Caco-2 (cell line): ENCODE measurements at regions not wholly inside any gene's neighbourhood (a gene's known extent, or its start where the extent isn't known, plus 50 kb on each side); places are given as distances from the start of the nearest gene placed in this dataset.
"Not testable (repeated sequence)": the region's sequence is repeated elsewhere in the genome, so short reads cannot be mapped to it uniquely, and the experiment has no call there.

ENCODE experiments used
- BruUV-seq: library from RNA; stranded (reverse); fragments of 400-500 nt; replicated peaks from 2 replicates; lab custom pipeline; 2021; lab: Mats Ljungman, UMichigan
- CTCF ChIA-PET: fragments of 300-600 bp; sonication (Branson Sonifier 250); formaldehyde crosslinking; loops from one replicate; lab custom pipeline; 2022; ENCODE audit warnings: antibody characterized with exemption; lab: Charles Lee
- POLR2A ChIA-PET: fragments of 300-600 bp; sonication (Branson Sonifier 250); formaldehyde crosslinking; loops from one replicate; lab custom pipeline; 2022; ENCODE audit warnings: antibody characterized with exemption; lab: Charles Lee
- DNase-seq, 2 experiments: peaks; one replicate each; pipeline versions ENCODE4 v3.0.0 to v3.0.0-alpha.2; 2020 to 2022
- H3K27me3 ChIP-seq: replicated peaks from 2 replicates; pipeline ENCODE4 v1.6.0; 2011; ENCODE audit warnings: low read length; ENCODE audit not compliant: control insufficient read depth, insufficient read depth
- H3K36me3 ChIP-seq: 2 replicates; pipeline ENCODE4 v1.5.1; 2011; ENCODE audit warnings: low read length; ENCODE audit not compliant: control insufficient read depth, insufficient read depth
- H3K4me1 ChIP-seq: fragments of 250-450 bp; sonication (Bioruptor Pico); 2 replicates; pipeline ENCODE4 v1.5.1; 2020; ENCODE audit warnings: mild to moderate bottlenecking
- H3K4me3 ChIP-seq: 2 replicates; pipeline ENCODE4 v1.5.1; 2011; ENCODE audit warnings: low read depth, mild to moderate bottlenecking, control low read depth, low read length
- H3K9me3 ChIP-seq: fragments of 250-450 bp; sonication (Bioruptor Pico); 2 replicates; pipeline ENCODE4 v1.5.1; 2020; ENCODE audit warnings: mild to moderate bottlenecking, moderate library complexity
- H3K27ac Mint-ChIP-seq: one replicate; pipeline ENCODE4 v1.8.0; 2022; ENCODE audit warnings: mixed read lengths; ENCODE audit not compliant: unreplicated experiment
- H3K27me3 Mint-ChIP-seq: one replicate; pipeline ENCODE4 v1.8.0; 2022; ENCODE audit warnings: mixed read lengths; ENCODE audit not compliant: insufficient read depth, unreplicated experiment
- H3K36me3 Mint-ChIP-seq: one replicate; pipeline ENCODE4 v1.8.0; 2022; ENCODE audit warnings: mild to moderate bottlenecking, mixed read lengths; ENCODE audit not compliant: insufficient read depth, unreplicated experiment
- H3K4me1 Mint-ChIP-seq: one replicate; pipeline ENCODE4 v1.8.0; 2022; ENCODE audit warnings: low read depth, mixed read lengths; ENCODE audit not compliant: unreplicated experiment
- H3K4me3 Mint-ChIP-seq: one replicate; pipeline ENCODE4 v1.8.0; 2022; ENCODE audit warnings: mild to moderate bottlenecking, moderate library complexity, mixed read lengths; ENCODE audit not compliant: unreplicated experiment
- H3K9me3 Mint-ChIP-seq: one replicate; pipeline ENCODE4 v1.8.0; 2022; ENCODE audit warnings: mixed read lengths; ENCODE audit not compliant: unreplicated experiment
- intact Hi-C: fragments of 100-400 bp; cut with micrococcal nuclease; formaldehyde crosslinking; loops from one replicate; pipeline ENCODE4 v1.10.0; 2022; ENCODE audit not compliant: unreplicated experiment
- TF ChIP-seq, protein P1 (sequence below), 2 experiments: fragments of 200-600 bp in 1 of 2; IDR thresholded peaks; 1 replicate in 1 of 2; 2 replicates in 1 of 2; pipeline versions ENCODE4 v1.5.1 to v1.8.0; 2011 to 2022; ENCODE audit warnings: antibody characterized with exemption in 1 of 2, control low read depth in 1 of 2, inconsistent platforms in 1 of 2, low read depth in 1 of 2, low read length in 1 of 2, mild to moderate bottlenecking in 1 of 2, moderate library complexity in 1 of 2; ENCODE audit not compliant: insufficient read depth in 1 of 2, severe bottlenecking in 1 of 2, unreplicated experiment in 1 of 2

GRCh38 chr1:191432817-191433216 is 725.4 kb upstream of the RGS18 start:
- TF ChIP-seq, protein P1, sequence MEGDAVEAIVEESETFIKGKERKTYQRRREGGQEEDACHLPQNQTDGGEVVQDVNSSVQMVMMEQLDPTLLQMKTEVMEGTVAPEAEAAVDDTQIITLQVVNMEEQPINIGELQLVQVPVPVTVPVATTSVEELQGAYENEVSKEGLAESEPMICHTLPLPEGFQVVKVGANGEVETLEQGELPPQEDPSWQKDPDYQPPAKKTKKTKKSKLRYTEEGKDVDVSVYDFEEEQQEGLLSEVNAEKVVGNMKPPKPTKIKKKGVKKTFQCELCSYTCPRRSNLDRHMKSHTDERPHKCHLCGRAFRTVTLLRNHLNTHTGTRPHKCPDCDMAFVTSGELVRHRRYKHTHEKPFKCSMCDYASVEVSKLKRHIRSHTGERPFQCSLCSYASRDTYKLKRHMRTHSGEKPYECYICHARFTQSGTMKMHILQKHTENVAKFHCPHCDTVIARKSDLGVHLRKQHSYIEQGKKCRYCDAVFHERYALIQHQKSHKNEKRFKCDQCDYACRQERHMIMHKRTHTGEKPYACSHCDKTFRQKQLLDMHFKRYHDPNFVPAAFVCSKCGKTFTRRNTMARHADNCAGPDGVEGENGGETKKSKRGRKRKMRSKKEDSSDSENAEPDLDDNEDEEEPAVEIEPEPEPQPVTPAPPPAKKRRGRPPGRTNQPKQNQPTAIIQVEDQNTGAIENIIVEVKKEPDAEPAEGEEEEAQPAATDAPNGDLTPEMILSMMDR (IDR thresholded peaks at IDR 0.05; ENCODE audit: insufficient read depth in 1 of 2, low read depth in 1 of 2, low read length in 1 of 2, severe bottlenecking in 1 of 2, unreplicated experiment in 1 of 2), result no peak
- no peaks in the 10 kb centered on the region for H3K4me1 Mint-ChIP-seq
- BruUV-seq, result no TSS peak
- no peak overlapping the region for H3K27ac Mint-ChIP-seq
- H3K4me3 Mint-ChIP-seq, result no peak overlapping the region
- Histone ChIP-seq H3K9me3 (no peaks in the 10 kb centered on the region), H3K36me3 (no peaks in the 10 kb centered on the region), H3K4me1 (no peaks in the 10 kb centered on the region), H3K27me3 (no peaks in the 10 kb centered on the region), H3K4me3 (no peak overlapping the region)
- ChIA-PET CTCF (no interaction called here), POLR2A (no interaction called here)
- no peaks in the 10 kb centered on the region for H3K36me3 Mint-ChIP-seq
- DNase-seq, result no peak
- no peaks in the 10 kb centered on the region for H3K27me3 Mint-ChIP-seq
- intact Hi-C loops, result no loop called here
- peaks cover 9% of the 10 kb centered on the region for H3K9me3 Mint-ChIP-seq

GRCh38 chr1:191438979-191439378 is 719.3 kb upstream of the RGS18 start:
- BruUV-seq, result no TSS peak
- H3K9me3 Mint-ChIP-seq, result peaks cover 9% of the 10 kb centered on the region
- POLR2A ChIA-PET, result no interaction called here

DNA sequence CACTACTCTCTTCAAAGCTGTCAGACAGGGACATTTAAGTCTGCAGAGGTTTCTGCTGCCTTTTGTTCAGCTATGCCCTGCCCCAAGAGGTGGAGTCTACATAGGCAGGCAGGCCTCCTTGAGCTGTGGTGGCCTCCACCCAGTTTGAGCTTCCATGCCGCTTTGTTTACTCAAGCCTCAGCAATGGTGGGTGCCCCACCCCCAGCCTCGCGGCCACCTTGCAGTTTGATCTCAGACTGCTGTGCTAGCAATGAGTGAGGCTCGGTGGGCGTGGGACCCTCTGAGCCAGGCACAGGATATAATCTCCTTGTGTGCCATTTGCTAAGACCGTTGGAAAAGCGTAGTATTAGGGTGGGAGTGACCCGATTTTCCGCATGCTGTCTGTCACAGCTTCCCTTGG is 710.0 kb upstream of the RGS18 start:
- intact Hi-C loops, H3K27ac Mint-ChIP-seq, H3K9me3 ChIP-seq, BruUV-seq, H3K27me3 Mint-ChIP-seq, H3K4me1 ChIP-seq, H3K4me3 ChIP-seq, H3K9me3 Mint-ChIP-seq, H3K4me1 Mint-ChIP-seq, H3K27me3 ChIP-seq, H3K36me3 ChIP-seq, POLR2A ChIA-PET, H3K36me3 Mint-ChIP-seq, H3K4me3 Mint-ChIP-seq, CTCF ChIA-PET, DNase-seq: not testable (repeated sequence)

More at GRCh38 chr1:191438979-191439378, 719.3 kb upstream of the RGS18 start:
- Mint-ChIP-seq H3K27ac (no peak overlapping the region), H3K27me3 (peaks cover 3% of the 10 kb centered on the region), H3K4me1 (no peaks in the 10 kb centered on the region), H3K36me3 (peaks cover 6% of the 10 kb centered on the region), H3K4me3 (no peak overlapping the region)
- intact Hi-C loops, result no loop called here
- Histone ChIP-seq H3K27me3 (no peaks in the 10 kb centered on the region), H3K36me3 (no peaks in the 10 kb centered on the region), H3K4me3 (no peak overlapping the region), H3K9me3 (no peaks in the 10 kb centered on the region), H3K4me1 (no peaks in the 10 kb centered on the region)
- CTCF ChIA-PET, result no interaction called here
- TF ChIP-seq, protein P1 (IDR thresholded peaks at IDR 0.05; ENCODE audit: insufficient read depth in 1 of 2, low read depth in 1 of 2, low read length in 1 of 2, severe bottlenecking in 1 of 2, unreplicated experiment in 1 of 2), result no peak
- DNase-seq, result no peak

DNA sequence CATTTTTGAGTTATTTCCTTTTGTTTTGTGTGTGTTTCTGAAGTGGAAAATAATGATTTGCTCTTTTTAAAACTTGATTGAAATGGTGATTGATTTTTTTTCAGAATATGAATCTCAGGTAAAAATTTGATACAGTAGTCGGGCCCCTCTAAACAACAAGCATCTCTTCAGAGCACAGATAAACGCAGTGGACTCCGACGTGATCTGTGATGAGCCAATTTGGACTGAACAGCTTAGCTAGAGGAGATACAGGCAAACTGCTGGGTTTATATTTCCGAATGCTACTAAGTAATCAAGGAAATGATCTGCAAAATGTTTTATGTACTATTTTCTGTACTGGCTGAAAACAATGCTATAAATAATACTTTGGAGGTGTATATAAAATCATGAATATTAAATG is 705.7 kb upstream of the RGS18 start:
- ChIA-PET CTCF (no interaction called here), POLR2A (no interaction called here)
- no peak overlapping the region for H3K27ac Mint-ChIP-seq
- no TSS peak for BruUV-seq
- no peak for DNase-seq
- TF ChIP-seq, protein P1 (IDR thresholded peaks at IDR 0.05; ENCODE audit: insufficient read depth in 1 of 2, low read depth in 1 of 2, low read length in 1 of 2, severe bottlenecking in 1 of 2, unreplicated experiment in 1 of 2), result no peak
- H3K4me3 Mint-ChIP-seq, result no peak overlapping the region
- Histone ChIP-seq H3K4me1 (no peaks in the 10 kb centered on the region), H3K36me3 (no peaks in the 10 kb centered on the region), H3K27me3 (no peaks in the 10 kb centered on the region), H3K9me3 (no peaks in the 10 kb centered on the region), H3K4me3 (no peak overlapping the region)
- H3K4me1 Mint-ChIP-seq, result no peaks in the 10 kb centered on the region
- H3K36me3 Mint-ChIP-seq, result no peaks in the 10 kb centered on the region
- no peaks in the 10 kb centered on the region for H3K9me3 Mint-ChIP-seq
- intact Hi-C loops, result no loop called here
- H3K27me3 Mint-ChIP-seq, result no peaks in the 10 kb centered on the region
